ENCODE measurements at regions not wholly inside any gene's neighbourhood (a gene's known extent, or its start where the extent isn't known, plus 50 kb on each side); places are given as distances from the start of the nearest gene placed in this dataset.

- ATAC-seq, result no peak
- Histone ChIP-seq H3K27ac (ENCODE audit: low read depth, low read length) (no peak overlapping the region), H3K79me2 (ENCODE audit: insufficient read depth, low read length) (no peaks in the 10 kb centered on the region), H3K9me3 (ENCODE audit: control insufficient read depth in 1 of 2, insufficient read depth in 1 of 2, low read depth in 1 of 2, low read length in 2 of 2) (no peaks in the 10 kb centered on the region), H3K4me3 (replicated peaks in 1 of 2; ENCODE audit: low read depth in 1 of 2, low read length in 2 of 2) (no peak overlapping the region), H3K9ac (ENCODE audit: low read length) (no peak overlapping the region), H4K20me1 (ENCODE audit: insufficient read depth) (no peaks in the 10 kb centered on the region), H3K9me2 (ENCODE audit: insufficient read depth) (no peaks in the 10 kb centered on the region), H3K4me1 (ENCODE audit: control insufficient read depth in 1 of 2, insufficient read depth in 2 of 2, low read length in 2 of 2) (no peaks in the 10 kb centered on the region), H3K36me3 (ENCODE audit: control insufficient read depth in 1 of 2, insufficient read depth in 2 of 2, low read length in 2 of 2) (no peaks in the 10 kb centered on the region), H2AFZ (ENCODE audit: low read depth, low read length, poor library complexity, severe bottlenecking) (no peak overlapping the region), H3K27me3 (ENCODE audit: insufficient read depth, low read length) (peaks cover 5% of the 10 kb centered on the region; the same call in 1 of the 2 replicates), H3K4me2 (ENCODE audit: low read length) (no peak overlapping the region)
- ChIA-PET RAD21 (ENCODE audit: low non-redundant PET in 1 of 2, low total read pairs in 2 of 2, uncharacterized antibody in 2 of 2, unreplicated experiment in 2 of 2) (no interaction called here), CTCF (no interaction called here), POLR2A (no interaction called here)
- intact Hi-C loops (cut with micrococcal nuclease), result no loop called here
- DNase-seq (ENCODE audit: low read depth, low spot score), result no peak
- no peak for TF ChIP-seq RAD21 (IDR thresholded peaks at IDR 0.05; ENCODE audit: low read depth)
- no peak for TF ChIP-seq CEBPB (IDR thresholded peaks at IDR 0.05; ENCODE audit: low read depth)
- TF ChIP-seq TCF7L2 (IDR thresholded peaks at IDR 0.05; ENCODE audit: borderline replicate concordance, extremely low read depth, insufficient read depth, insufficient read length), result no peak
- no peak for TF ChIP-seq FOSL1 (IDR thresholded peaks at IDR 0.05; ENCODE audit: low read depth)
- no peak for TF ChIP-seq JUND (IDR thresholded peaks at IDR 0.05)
- TF ChIP-seq POLR2A (IDR thresholded peaks at IDR 0.05; ENCODE audit: borderline replicate concordance, extremely low read depth, insufficient read depth, insufficient read length), result no peak
- TF ChIP-seq SIN3A (IDR thresholded peaks at IDR 0.05; ENCODE audit: low read depth), result no peak
- TF ChIP-seq EGR1 (IDR thresholded peaks at IDR 0.05; ENCODE audit: low read depth), result no peak
- TF ChIP-seq POLR2AphosphoS5 (IDR thresholded peaks at IDR 0.05; ENCODE audit: low read depth, low read length), result no peak
- BruUV-seq (replicated peaks), result no TSS peak
These were observed 120.0 kb upstream of the SLC35G4 start for GRCh38 chr18:11489266-11489899.

- H3K27ac ChIP-seq (ENCODE audit: low read depth, low read length), result no peak overlapping the region
- intact Hi-C loops (cut with micrococcal nuclease), result no loop called here
- ChIA-PET POLR2A (no interaction called here), CTCF (no interaction called here), RAD21 (ENCODE audit: low non-redundant PET in 1 of 2, low total read pairs in 2 of 2, uncharacterized antibody in 2 of 2, unreplicated experiment in 2 of 2) (no interaction called here)
- BruUV-seq (replicated peaks), result no TSS peak
- DNase-seq (ENCODE audit: low read depth, low spot score) (no peak), ATAC-seq (no peak; the same call in 1 of the 2 replicates)
- no peak overlapping the region for H3K9ac ChIP-seq (ENCODE audit: low read length)
- H3K9me3 ChIP-seq (ENCODE audit: control insufficient read depth in 1 of 2, insufficient read depth in 1 of 2, low read depth in 1 of 2, low read length in 2 of 2), result no peaks in the 10 kb centered on the region
- H3K9me2 ChIP-seq (ENCODE audit: insufficient read depth), result no peaks in the 10 kb centered on the region
- no peaks in the 10 kb centered on the region for H3K36me3 ChIP-seq (ENCODE audit: control insufficient read depth in 1 of 2, insufficient read depth in 2 of 2, low read length in 2 of 2)
- H3K79me2 ChIP-seq (ENCODE audit: insufficient read depth, low read length), result no peaks in the 10 kb centered on the region
- no peak overlapping the region for H3K4me2 ChIP-seq (ENCODE audit: low read length)
- H2AFZ ChIP-seq (ENCODE audit: low read depth, low read length, poor library complexity, severe bottlenecking), result no peak overlapping the region
- peaks cover 8% of the 10 kb centered on the region for H3K27me3 ChIP-seq (ENCODE audit: insufficient read depth, low read length)
- H3K4me1 ChIP-seq (ENCODE audit: control insufficient read depth in 1 of 2, insufficient read depth in 2 of 2, low read length in 2 of 2), result no peaks in the 10 kb centered on the region
- no peaks in the 10 kb centered on the region for H4K20me1 ChIP-seq (ENCODE audit: insufficient read depth)
- H3K4me3 ChIP-seq (replicated peaks in 1 of 2; ENCODE audit: low read depth in 1 of 2, low read length in 2 of 2), result no peak overlapping the region
- TF ChIP-seq ELF1 (IDR thresholded peaks at IDR 0.05; ENCODE audit: borderline replicate concordance, low read depth) (no peak), EZH2phosphoT487 (IDR thresholded peaks at IDR 0.05; ENCODE audit: borderline replicate concordance) (no peak)
These were observed 121.2 kb upstream of the SLC35G4 start for GRCh38 chr18:11488175-11488574.

Data from HCT116 (cell line).